ENCODE measurements at regions not wholly inside any gene's neighbourhood (a gene's known extent, or its start where the extent isn't known, plus 50 kb on each side); places are given as distances from the start of the nearest gene placed in this dataset.

GRCh38 chr12:47545938-47546609 lies 159.8 kb downstream of the RPAP3 start:
- Histone ChIP-seq H2BK120ac (ENCODE audit: low read depth, low read length) (no peak overlapping the region), H4K20me1 (ENCODE audit: insufficient read depth, low read length) (no peaks in the 10 kb centered on the region), H2BK15ac (ENCODE audit: low read depth, low read length) (no peak overlapping the region), H3K4me3 (ENCODE audit: insufficient read depth, low read depth, low read length) (no peak overlapping the region), H4K5ac (ENCODE audit: low read depth, low read length) (no peak overlapping the region), H4K91ac (ENCODE audit: insufficient read depth, low read depth, low read length) (no peak overlapping the region), H3K9ac (ENCODE audit: low read depth, low read length) (no peak overlapping the region), H3K4ac (ENCODE audit: low read depth, low read length) (no peak overlapping the region), H4K8ac (ENCODE audit: low read depth in 2 of 2, low read length in 2 of 2) (no peak overlapping the region), H3K9me3 (ENCODE audit: control insufficient read depth, insufficient read depth, low read length) (no peaks in the 10 kb centered on the region), H3K4me1 (ENCODE audit: control insufficient read depth, insufficient read depth, low read length) (no peaks in the 10 kb centered on the region), H2BK20ac (ENCODE audit: low read depth, low read length) (no peak overlapping the region), H3K36me3 (ENCODE audit: control insufficient read depth, insufficient read depth, low read length) (no peaks in the 10 kb centered on the region), H3K23ac (ENCODE audit: low read depth, low read length) (no peak overlapping the region), H3K9me1 (ENCODE audit: insufficient read depth, low read length) (no peaks in the 10 kb centered on the region), H3K27ac (ENCODE audit: insufficient read depth, low read length) (no peak overlapping the region), H3K27me3 (ENCODE audit: control insufficient read depth, insufficient read depth, low read length) (peaks cover 19% of the 10 kb centered on the region), H3K56ac (ENCODE audit: extremely low read depth, insufficient read depth, low read length) (no peak overlapping the region), H2AK5ac (ENCODE audit: low read depth, low read length) (no peak overlapping the region), H2BK5ac (ENCODE audit: low read depth, low read length, poor library complexity, severe bottlenecking) (no peak overlapping the region), H2AK9ac (replicated peaks; ENCODE audit: low read depth, low read length, poor library complexity) (peak overlapping the region; percentile 44), H3K18ac (ENCODE audit: low read depth, low read length) (no peak overlapping the region), H2AFZ (replicated peaks; ENCODE audit: low read length, poor library complexity) (no peak overlapping the region), H3K14ac (replicated peaks; ENCODE audit: low read depth, low read length) (no peak overlapping the region), H3K79me1 (ENCODE audit: low read depth in 1 of 2, low read length in 2 of 2) (no peaks in the 10 kb centered on the region), H3K4me2 (ENCODE audit: low read depth, low read length) (no peak overlapping the region)
- in situ Hi-C loops (cut with MboI; ENCODE audit: low sequenced_read_pairs) (no loop called here), intact Hi-C loops (cut with micrococcal nuclease) (loop anchor here (5.0 kb wide), 2 partner anchors 226 to 514 kb away; partner anchors contain the start of gene SLC48A1), dilution Hi-C loops (cut with HindIII; ENCODE audit: low sequenced_read_pairs, unreplicated experiment) (no loop called here)
- TF ChIP-seq USF2 (IDR thresholded peaks at IDR 0.05; ENCODE audit: low read depth, low read length) = no peak
- TF ChIP-seq SMC3 (IDR thresholded peaks at IDR 0.05; ENCODE audit: low read depth, low read length) = no peak
- TF ChIP-seq CEBPB (IDR thresholded peaks at IDR 0.05; ENCODE audit: low read depth, low read length) = no peak
- TF ChIP-seq MXI1 (IDR thresholded peaks at IDR 0.05; ENCODE audit: borderline replicate concordance, low read depth, low read length) = no peak
- no peak for TF ChIP-seq RAD21 (IDR thresholded peaks at IDR 0.05; ENCODE audit: low read length)
- TF ChIP-seq MAFK (IDR thresholded peaks at IDR 0.05; ENCODE audit: low read depth, low read length) = no peak
- TF ChIP-seq POLR2A (IDR thresholded peaks at IDR 0.05; ENCODE audit: low read depth, low read length) = no peak
- ChIA-PET POLR2A (ENCODE audit: unreplicated experiment) (no interaction called here), CTCF (no interaction called here)
- ATAC-seq (ENCODE audit: low read depth) = no peak
- no TSS peak for BruUV-seq (replicated peaks)
- no peak for DNase-seq
- 0% methylated on average over 1 of the region's 6 CpGs; no CpG with 5 or more reads in 1 of the 2 experiments for WGBS, 2 experiments (ENCODE audit: extremely low coverage in 2 of 2, insufficient read length in 1 of 2)
